Psoas muscle (tissue), 7 donors: ENCODE measurements at regions not wholly inside any gene's neighbourhood (a gene's known extent, or its start where the extent isn't known, plus 50 kb on each side); places are given as distances from the start of the nearest gene placed in this dataset.

Experiments used
- ATAC-seq, 4 donors: fragments of 200-7000 bp; cut with Tn5 transposase; one replicate each; pipeline ENCODE4 v1.9.1; 2020; ENCODE audit warnings: moderate library complexity in 3 of 4, mild to moderate bottlenecking in 2 of 4
- DNase-seq, 2 donors: peaks; one replicate each; pipeline ENCODE4 v3.0.0-alpha.2; 2020
- H3K27ac ChIP-seq: fragments of 200-600 bp; one replicate; pipeline ENCODE4 v1.8.0; 2022
- H3K27me3 ChIP-seq, 3 donors: fragments of 200-600 bp in 1 of 3; one replicate each; pipeline versions ENCODE4 v1.6.1 to v1.8.0; 2013 to 2022; ENCODE audit warnings: low read length in 2 of 3, mild to moderate bottlenecking in 2 of 3, moderate library complexity in 1 of 3; ENCODE audit not compliant: insufficient read depth in 3 of 3
- H3K36me3 ChIP-seq, 2 donors: fragments of 200-600 bp in 1 of 2; one replicate each; pipeline versions ENCODE4 v1.6.1 to v1.8.0; 2013 to 2022; ENCODE audit warnings: low read depth in 1 of 2, mild to moderate bottlenecking in 1 of 2, moderate library complexity in 1 of 2; ENCODE audit not compliant: insufficient read depth in 1 of 2
- H3K4me1 ChIP-seq: fragments of 200-600 bp; one replicate; pipeline ENCODE4 v1.8.0; 2022
- H3K4me3 ChIP-seq: fragments of 200-600 bp; one replicate; pipeline ENCODE4 v1.8.0; 2022; ENCODE audit warnings: mild to moderate bottlenecking
- H3K9me3 ChIP-seq: fragments of 200-600 bp; one replicate; pipeline ENCODE4 v1.8.0; 2022
- WGBS, 3 donors: extraction: QIAGEN DNeasy Blood & Tissue Kit; methylation state at CpG; one replicate each; pipeline versions ENCODE4 v1.1.6 to v1.1.7; 2013; 5-methylcytosine and 5-hydroxymethylcytosine counted together
- intact Hi-C, 2 donors: fragments of 100-400 bp; cut with DNase I; formaldehyde crosslinking; loops; one replicate each; pipeline versions ENCODE4 v1.11.0 to v1.14.2; 2022
- TF ChIP-seq, protein P1 (sequence below): fragments of 200-600 bp; IDR thresholded peaks from one replicate; pipeline ENCODE4 v1.8.0; 2022; ENCODE audit warnings: antibody characterized with exemption
- donor health status: healthy with polysubstance abuse.
- donor health status: DM: no; HTN: no; CAD: no; lungs with moderate emphysema.
- donor health status: Bipolar disorder and iron deficiency.
- donor health status: healthy.
- donor health status: DM: yes; HTN: yes; CAD: no.
- donor health status: DM: no; HTN: no; CAD: no.
- donor health status: DM: yes; HTN: yes; CAD: no.

GRCh38 chr16:56063111-56063510 is 128.2 kb upstream of the GNAO1 start:
- TF ChIP-seq, protein P1, sequence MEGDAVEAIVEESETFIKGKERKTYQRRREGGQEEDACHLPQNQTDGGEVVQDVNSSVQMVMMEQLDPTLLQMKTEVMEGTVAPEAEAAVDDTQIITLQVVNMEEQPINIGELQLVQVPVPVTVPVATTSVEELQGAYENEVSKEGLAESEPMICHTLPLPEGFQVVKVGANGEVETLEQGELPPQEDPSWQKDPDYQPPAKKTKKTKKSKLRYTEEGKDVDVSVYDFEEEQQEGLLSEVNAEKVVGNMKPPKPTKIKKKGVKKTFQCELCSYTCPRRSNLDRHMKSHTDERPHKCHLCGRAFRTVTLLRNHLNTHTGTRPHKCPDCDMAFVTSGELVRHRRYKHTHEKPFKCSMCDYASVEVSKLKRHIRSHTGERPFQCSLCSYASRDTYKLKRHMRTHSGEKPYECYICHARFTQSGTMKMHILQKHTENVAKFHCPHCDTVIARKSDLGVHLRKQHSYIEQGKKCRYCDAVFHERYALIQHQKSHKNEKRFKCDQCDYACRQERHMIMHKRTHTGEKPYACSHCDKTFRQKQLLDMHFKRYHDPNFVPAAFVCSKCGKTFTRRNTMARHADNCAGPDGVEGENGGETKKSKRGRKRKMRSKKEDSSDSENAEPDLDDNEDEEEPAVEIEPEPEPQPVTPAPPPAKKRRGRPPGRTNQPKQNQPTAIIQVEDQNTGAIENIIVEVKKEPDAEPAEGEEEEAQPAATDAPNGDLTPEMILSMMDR, result no peak

GRCh38 chr16:56057151-56057550 is 134.1 kb upstream of the GNAO1 start:
- intact Hi-C loops, result no loop called here

More at GRCh38 chr16:56063111-56063510, 128.2 kb upstream of the GNAO1 start:
- DNase-seq (no peak), ATAC-seq (no peak)
- Histone ChIP-seq H3K27ac (no peak overlapping the region), H3K9me3 (no peaks in the 10 kb centered on the region), H3K27me3 (no peaks in the 10 kb centered on the region), H3K4me1 (no peaks in the 10 kb centered on the region), H3K4me3 (no peak overlapping the region), H3K36me3 (no peaks in the 10 kb centered on the region)
- intact Hi-C loops, result no loop called here

GRCh38 chr16:56050916-56051315 is 140.4 kb upstream of the GNAO1 start:
- H3K9me3 ChIP-seq, result no peaks in the 10 kb centered on the region
- H3K36me3 ChIP-seq, result no peaks in the 10 kb centered on the region
- no peak overlapping the region for H3K27ac ChIP-seq
- no peaks in the 10 kb centered on the region for H3K4me1 ChIP-seq
- 93 to 99% (median 98%) methylated on average over 4 of the region's 4 CpGs for WGBS, 3 donors
- DNase-seq, result no peak
- H3K27me3 ChIP-seq, result peaks cover 0 to 2% (median 1%) of the 10 kb centered on the region in 3 donors
- no peak overlapping the region for H3K4me3 ChIP-seq
- ATAC-seq, result no peak
- intact Hi-C loops, result no loop called here
- TF ChIP-seq, protein P1, result no peak

More at GRCh38 chr16:56057151-56057550, 134.1 kb upstream of the GNAO1 start:
- WGBS, 3 donors, result 70 to 90% (median 71%) methylated on average over 1 of the region's 1 CpG
- Histone ChIP-seq H3K4me3 (no peak overlapping the region), H3K27me3 (peaks cover 0 to 2% (median 0%) of the 10 kb centered on the region in 3 donors), H3K4me1 (no peaks in the 10 kb centered on the region), H3K27ac (no peak overlapping the region), H3K36me3 (no peaks in the 10 kb centered on the region), H3K9me3 (no peaks in the 10 kb centered on the region)
- DNase-seq (no peak), ATAC-seq (no peak)
- TF ChIP-seq, protein P1, result no peak

DNA sequence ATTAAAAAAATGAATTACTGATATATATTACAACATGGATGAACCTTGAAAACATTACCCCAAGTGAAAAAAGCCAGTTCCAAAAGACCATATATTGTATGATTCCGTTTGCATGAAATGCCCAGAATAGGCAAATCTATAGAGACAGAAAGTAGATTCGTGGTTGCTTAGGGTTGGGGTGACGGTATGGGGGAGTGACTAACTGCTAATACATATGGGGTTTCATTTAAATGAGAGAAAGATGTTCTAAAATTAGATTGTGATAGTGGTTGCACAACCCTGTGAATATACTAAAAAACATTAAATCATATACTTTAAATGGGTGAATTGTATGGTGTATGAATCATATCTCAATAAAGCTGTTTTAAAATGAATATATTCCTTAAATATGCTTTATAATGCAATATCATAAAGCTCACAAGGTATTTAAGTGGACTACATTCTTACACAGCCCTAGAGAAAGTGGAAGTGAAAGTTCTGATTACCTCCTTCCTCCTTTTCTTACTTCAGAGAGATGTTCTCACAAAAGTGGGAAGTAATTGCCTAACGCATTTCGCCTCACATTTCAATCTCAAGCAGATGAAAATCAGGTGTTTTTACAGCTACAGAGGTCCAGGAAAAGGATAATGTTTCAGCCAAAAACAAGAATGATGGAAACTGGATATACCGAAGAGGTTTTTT is 142.7 kb upstream of the GNAO1 start:
- Histone ChIP-seq H3K4me1 (no peaks in the 10 kb centered on the region), H3K9me3 (no peaks in the 10 kb centered on the region), H3K27me3 (peaks cover 0 to 3% (median 0%) of the 10 kb centered on the region in 3 donors), H3K4me3 (no peak overlapping the region), H3K36me3 (no peaks in the 10 kb centered on the region), H3K27ac (no peak overlapping the region)
- DNase-seq, result no peak
- WGBS, 3 donors, result 74 to 80% (median 80%) methylated on average over 6 of the region's 6 CpGs
- intact Hi-C loops, result no loop called here
- ATAC-seq, result no peak
- TF ChIP-seq, protein P1, result no peak
